ENCODE measurements at regions not wholly inside any gene's neighbourhood (a gene's known extent, or its start where the extent isn't known, plus 50 kb on each side); places are given as distances from the start of the nearest gene placed in this dataset.

DNA sequence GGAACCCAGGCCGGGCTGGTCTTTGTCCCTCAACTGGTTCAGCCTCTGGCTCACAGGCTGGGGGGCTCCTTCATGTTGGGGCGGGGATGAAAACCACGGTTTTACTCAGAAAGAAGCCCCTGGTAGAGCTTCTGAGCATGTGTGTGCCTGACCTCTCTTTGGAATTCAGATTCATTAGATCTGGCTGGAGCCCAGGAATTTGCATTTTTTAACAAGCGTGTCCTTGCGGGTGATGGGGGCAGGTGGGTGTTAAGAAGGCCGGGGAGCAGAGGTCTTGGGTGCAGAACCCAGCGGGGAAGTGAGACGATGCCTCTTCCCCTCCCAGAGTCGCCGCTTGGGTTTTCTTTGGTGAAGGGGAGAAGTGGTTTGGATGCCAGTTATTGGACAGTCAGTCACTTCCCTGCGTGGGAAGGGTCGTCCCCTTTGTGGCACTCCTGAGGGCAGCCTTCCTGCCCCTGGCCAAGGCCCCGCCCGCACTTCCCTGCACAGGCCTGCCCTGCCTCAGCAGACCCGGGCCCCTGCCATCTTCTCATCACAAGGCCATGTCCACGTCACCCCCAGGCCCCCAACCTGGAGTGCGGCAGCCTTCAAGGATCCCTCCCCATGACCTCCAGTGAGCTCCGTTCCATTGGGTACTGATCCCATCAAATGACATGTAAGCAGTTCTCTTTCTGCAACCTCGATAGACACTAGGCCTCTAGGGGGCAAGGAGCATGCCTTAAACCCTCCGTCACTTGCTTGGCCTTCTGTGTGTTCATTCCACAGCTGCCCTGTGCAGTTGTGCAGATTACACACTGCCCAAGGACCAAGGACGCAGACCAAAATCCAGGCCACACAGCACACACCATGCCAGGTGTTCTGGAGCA lies 177.7 kb upstream of the CIBAR2 start:
- no peak for TF ChIP-seq EZH2 (IDR thresholded peaks at IDR 0.05; ENCODE audit: insufficient read depth, poor library complexity, severe bottlenecking)
- TF ChIP-seq EZH2phosphoT487 (IDR thresholded peaks at IDR 0.05; ENCODE audit: insufficient read depth, low read depth), result no peak
